Suppressor macrophage treated with lipopolysaccharide for 1 hour (primary cell): ENCODE measurements at regions not wholly inside any gene's neighbourhood (a gene's known extent, or its start where the extent isn't known, plus 50 kb on each side); places are given as distances from the start of the nearest gene placed in this dataset.
A peak's percentile ranks its signal among the peaks of the same experiment; 100 is the strongest.

Experiments used
- DNase-seq, 3 donors: peaks; one replicate each; pipeline ENCODE4 v3.0.0-alpha.2; 2020 to 2022

DNA sequence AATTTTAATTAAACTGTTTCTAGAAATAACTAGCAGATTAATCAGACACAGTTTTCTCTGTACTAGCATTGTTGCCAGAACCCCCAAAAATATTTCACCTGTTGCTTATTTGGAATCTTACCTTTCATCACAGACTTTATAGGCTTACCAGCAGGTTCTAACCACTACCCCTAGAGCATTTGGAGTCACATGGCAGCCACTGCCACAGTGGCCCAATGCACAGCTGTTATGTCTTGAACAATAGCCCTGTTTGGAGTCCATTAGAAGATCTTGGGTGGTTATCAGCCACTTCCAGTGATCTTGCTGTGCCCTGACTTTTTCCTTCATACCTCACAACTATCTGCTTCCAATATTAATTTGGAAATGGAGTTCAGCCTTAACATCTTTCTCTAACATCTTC, 186.2 kb upstream of the TANK start:
- peak in 1 of 3 donors; percentile 10 for DNase-seq

DNA sequence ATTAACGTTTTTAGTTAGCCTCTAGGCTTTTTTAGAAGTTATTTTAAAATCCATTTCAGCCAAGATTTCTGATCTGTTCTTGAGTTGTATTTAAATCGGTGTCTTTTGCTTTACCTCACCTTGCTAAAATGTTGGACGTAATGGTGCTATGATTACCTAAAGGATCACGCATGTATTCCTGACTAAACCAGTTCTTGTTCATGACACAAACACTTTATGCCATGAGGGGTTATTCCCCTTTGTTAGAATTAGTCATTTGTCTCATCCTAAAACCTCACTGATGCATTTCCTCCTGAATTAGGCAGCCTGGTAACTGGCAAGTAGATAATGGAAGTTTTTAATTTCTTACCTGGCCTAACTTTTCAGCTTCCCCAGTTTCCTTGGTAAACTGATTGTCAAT, 185.4 kb upstream of the TANK start:
- DNase-seq, result peak in 2 of 3 donors; percentile 27 to 47

DNA sequence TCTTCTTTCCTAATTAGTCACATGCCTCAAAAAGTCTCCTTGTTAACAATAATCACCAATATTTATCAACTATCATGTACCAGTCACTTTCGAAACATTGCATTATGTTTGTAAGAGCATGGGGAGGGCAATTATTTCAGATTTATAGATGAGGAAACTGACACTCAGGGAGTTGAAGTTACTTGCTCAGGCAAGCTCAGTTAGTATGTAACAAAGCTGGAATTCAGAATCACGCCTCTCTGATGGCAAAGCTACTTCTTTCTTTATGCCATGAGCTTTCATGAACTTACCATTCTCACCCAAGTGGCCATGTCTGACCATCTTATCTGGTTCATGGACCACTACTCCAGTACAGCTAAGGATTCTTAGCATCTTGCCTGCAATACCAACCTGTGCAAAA, 183.4 kb upstream of the TANK start:
- DNase-seq, result no peak

DNA sequence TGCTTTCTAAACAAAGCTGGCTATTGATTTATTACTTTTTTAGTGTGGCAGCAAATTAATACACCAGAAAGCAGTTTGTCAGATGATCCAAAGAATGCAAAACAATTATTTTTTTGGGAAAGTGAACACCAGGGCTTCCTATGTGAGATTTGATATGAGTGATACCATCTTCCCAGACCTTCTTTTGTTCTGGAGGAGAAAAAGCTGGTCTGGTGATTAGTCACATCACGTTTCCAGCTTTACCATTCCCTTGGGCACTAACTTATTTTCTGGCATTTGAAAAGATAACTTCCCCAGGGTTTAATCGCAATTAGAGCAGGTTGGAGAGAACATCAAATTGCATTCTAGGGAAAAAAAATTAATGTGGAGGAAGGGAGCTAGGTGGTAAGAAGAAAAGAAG, 182.9 kb upstream of the TANK start:
- no peak for DNase-seq

DNA sequence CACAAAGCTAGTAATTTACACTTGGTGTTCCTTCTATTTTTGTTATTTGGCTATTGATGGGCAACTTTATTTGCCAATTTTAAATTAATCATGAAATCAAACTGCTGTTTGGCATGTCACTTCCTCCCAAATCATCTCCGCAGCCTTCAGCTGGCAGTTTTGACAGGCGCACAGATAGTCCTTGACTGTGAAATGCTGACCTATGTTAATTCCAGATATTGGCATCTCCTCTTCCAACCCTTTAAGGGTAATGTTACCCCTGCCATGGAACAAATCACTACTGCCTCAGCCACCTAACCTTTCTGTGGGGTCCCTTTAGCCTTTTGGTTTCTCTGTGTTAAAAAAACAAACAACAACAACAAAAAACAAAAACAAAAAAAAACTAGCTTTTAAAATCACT, 182.4 kb upstream of the TANK start:
- DNase-seq, result no peak

DNA sequence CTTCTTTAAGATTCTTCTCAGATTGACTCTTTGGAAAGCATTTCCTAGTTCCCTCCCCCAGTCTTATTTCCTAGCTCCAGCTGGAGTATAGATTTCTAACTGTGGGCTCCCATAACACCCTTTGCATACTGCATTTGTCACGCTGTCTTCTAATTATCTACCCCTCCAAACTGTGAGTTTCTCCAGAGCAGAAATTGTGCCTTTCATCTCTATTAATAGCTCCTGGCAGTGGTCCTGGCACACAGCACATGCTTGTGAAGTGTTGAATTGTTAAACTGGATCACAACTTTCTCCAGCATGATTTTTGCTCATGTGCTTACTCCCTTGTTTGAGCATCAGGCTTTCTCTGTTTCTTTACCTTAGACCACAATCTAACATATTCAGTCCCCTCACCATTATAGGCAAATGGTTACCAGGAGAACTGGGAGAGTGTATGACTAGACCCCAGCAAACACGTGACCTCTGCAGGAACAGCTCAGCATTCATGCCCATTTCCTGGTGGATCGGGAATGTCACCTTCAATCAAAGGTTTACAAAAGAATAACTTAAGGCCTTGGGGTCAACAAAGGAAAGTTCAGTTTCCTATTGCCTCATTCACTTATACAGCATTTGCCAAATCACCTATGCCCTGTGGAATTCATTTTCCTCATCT, 175.7 kb upstream of the TANK start:
- DNase-seq, result peak in 1 of 3 donors; percentile 7

DNA sequence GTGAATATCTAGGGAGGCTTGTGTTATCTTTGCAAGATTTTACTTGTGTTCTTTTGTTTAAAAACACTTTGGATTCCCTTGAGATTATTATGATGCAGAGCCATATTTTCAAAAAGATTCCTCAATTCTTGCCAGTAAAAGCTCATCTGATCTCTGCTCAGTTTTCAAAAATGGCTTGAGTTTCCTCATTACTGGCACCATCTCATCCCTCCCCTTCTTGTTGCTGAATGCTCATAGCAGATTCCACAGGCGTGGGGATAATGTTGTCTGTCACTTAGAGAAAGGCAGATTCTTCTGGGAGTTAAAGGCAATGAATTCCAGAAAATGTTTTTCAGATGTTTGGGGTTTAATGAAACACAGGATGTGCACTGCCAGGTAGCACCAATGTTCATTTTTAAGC, 170.4 kb upstream of the TANK start:
- DNase-seq, result peak in 1 of 3 donors; percentile 11

DNA sequence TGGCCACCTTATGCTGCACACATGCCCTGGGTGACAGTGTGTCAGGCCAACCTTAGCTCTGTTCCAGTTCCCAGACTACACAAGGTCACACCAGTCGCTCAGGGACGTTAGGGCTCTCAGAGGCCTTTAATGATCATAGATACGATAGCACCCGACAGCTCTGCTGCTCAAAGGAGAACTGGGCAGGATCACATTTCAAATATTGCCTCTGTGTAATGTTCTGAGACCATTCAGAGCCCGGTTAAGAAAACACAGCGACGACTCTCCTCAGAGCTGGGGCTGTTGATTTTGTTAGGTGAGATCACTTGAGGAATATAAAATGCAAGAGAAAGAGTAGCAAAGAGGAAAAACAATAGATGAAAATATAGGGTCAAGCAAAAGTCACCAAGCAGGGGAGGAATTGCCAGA, 166.6 kb upstream of the TANK start:
- peak in 1 of 3 donors; percentile 7 for DNase-seq

DNA sequence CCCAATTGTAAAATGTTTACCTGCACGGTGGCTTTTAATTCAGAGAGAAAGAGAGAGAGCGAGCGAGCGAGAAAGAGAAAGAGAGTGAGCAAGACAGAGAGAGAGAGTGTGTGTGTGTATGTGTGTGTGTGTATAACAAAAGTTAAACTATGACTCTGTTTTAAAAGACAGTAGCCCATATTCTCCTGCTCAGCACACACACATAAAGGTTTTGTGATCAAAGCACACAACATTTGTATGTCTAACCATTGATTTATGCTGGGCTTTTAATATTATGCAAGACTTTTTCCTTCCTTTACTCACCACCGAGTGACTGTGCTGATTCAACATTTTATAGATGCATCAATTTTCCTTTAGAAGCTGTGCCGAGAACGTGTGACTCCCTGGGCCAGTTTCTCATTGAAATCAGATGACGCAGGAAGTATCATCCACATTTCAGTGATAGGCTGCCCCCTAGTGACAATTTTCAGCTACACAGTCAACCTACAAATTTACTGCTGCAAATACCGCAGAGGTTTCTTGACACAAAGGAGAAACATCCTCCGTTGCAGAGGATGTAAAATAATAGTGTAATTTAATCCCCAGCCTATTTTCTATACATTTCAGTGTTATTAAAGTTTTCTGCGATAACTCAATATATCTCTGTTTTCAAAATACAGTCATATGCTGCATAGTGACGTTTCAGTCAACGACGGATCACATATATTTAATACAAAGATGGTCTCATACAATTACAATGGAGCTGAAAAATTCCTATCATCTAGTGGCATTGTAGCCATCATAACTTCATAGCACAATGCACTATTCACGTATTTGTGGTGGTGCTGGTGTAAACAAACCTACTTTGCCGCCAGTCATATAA, 165.9 kb upstream of the TANK start:
- peak; percentile 89 to 95 (median 95) for DNase-seq

DNA sequence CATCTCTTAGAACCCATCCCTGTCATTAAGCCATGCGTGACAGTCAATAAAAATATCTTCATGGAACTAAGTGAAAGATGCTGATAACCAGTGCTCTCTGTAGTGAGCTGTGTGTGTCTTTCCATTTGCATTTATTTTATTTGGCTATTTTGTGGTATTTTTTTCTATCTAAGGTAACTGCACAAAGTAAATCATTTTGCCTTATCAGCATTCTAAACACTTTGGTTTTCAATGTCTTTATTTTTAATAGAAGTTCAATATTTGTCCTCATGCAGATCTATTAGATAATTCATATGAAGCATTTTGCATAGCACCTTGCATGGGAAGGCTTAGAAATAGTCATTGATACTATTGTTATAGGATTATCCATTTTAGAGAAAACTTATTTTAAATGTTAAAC, 163.6 kb upstream of the TANK start:
- peak in 1 of 3 donors; percentile 9 for DNase-seq

DNA sequence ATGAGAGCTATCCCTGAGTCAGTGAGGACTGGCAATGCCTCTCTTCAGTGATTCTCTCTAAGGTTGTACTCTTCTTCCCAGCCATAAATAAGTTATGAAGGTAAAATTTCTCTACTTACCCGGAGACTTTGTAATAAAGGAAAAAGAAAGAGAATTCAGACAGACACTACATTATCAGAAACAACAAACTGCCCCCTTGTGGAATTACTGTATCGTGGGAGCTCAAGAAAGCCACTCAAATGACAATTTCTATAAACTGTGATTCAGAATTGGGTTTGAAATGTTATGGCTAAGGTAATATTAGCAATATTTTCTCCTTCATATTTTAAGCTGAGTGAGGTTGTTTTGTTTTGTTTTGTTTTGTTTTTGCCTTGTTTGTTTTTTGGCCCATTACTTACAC, 155.8 kb upstream of the TANK start:
- DNase-seq, result peak; percentile 5 to 21 (median 20)

DNA sequence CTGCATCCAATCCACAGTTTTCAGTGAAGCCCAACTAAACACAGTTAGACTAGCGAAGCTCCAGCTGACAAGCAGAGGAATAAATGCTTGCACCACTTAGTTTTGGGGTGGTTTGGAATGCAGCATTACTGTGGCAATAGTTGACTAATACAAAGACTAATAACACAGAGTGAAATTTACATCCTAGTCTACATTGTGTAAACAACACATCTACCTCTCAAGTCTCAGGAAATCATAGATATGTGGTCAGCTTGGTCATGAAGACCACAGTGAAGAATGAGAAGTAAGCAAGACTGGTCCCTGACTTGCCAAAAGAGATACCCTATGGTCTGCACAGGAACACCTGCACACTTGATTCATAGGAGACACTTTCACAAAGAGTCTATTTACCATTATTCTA, 155.1 kb upstream of the TANK start:
- no peak for DNase-seq

DNA sequence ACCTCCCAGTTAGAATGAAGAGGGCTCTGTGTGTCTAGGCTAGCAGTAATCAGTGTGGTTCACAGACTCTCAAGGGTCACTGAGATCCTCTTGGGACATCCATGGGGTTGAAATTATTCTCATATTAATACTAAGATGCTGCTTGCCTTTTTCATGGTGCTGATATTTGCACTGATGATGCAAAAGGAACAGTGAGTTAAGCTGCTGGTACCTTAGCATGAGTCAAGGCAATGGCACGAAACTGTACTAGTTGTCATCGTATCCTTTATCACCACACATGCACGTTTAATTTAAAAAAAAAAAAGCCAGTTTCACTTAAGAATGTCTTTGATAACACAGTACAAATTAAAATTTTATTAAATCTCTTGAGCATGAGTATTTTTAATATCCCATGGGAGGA, 151.9 kb upstream of the TANK start:
- DNase-seq, result no peak

DNA sequence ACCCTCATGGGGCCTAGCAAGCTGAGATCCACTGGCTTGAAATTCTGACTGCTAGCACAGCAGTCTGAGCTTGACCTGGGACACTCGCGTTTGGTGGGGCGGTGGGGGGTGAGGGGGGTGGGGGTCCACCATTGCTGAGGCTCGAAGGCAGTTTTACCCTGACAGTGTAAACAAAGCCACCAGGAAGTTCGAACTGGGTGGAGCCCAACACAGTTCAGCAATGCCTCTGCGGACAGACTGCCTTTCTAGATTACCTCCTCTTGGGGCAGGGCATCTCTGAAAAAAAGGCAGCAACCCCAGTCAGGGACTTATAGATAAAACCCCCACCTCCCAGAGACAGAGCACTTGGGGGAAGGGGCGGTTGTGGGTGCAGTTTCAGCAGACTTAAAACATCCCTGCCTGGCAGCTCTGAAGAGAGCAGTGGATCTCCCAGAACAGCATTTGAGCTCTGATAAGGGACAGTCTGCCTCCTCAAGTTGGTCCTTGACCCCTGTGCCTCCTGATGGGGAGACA, 149.7 kb upstream of the TANK start:
- DNase-seq, result no peak

DNA sequence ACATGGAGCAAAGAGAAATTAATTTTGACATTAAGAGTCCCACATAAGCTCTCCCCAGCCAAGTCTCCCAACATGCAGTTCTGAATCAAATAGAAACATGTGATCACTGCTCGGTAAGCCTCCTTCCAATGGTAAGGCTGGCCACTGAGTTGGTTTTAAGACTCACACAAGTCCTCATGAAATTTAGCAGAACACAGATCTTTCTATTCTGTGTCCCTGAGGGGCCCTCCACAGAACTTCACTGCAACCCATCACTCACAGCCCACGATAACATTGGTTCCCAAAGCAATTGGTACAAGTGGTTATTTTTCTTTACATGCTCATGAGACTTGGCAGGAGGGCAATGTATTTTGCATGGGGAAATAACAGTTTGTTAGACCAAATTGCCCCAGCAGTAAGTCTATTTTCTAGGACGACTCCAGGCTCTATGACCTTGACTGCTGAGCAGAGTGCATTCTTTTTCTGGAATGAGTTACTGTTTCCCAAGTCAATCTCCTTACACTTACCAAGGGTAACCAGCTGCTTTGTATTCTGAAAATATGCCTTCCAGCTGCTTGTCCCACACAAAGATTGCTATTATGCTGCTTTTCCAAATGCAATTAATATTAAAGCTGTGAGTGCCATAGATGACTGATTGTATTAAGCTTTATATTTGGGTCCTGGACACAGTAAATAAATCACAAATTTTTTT, 142.3 kb upstream of the TANK start:
- no peak for DNase-seq

DNA sequence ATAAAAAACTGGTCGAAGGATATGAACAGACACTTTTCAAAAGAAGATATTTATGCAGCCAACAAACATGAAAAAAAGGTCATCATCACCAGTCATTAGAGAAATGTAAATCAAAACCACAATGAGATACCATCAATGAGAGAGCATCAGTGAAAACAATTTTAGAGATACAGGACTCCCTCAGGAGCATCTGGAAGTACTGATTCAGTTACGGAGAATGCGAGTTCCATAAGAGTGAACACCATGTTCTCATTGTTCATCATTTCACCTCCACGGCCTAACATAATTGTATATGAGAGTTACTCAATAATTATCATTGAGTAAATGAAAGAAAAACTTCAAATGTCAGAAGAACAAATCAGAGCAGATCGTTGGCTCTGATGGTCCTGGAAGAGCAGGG, 140.9 kb upstream of the TANK start:
- DNase-seq, result no peak

DNA sequence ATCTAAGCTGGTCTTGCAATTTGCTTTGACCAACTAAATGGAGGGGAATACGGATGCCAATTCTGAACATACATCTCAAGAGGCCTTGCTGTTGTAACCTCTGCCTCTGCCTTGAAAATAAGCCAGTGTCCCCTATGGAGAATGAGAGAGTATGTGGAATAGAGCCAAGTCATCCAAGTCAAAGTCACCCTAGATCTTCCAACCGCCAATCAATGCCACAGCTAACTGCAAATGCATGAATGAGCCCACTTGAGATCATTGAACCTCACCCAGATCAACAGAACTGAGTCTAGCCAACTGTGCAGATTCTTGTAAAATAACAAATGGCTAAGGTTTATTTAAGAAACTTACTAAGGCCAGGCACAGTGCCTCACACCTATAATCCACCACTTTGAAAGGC, 139.8 kb upstream of the TANK start:
- no peak for DNase-seq

DNA sequence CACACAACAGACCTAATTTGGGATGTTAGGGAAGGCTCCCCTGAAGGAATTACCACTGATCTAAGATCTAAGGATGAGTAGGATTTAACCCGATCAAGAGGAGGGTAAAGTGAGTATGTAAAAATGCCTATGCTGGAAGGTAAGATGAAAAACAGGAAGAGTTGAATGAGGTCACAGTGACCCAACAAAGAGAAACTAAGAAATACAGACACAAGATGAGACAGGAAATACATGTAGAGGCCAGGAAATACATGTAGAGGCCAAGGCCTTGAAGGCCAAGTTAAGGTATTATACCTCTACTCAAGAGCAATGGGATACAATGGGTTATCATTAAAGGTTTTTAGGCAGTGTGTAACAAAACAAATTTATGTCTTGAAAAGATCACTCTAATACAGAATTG, 131.6 kb upstream of the TANK start:
- DNase-seq, result no peak

DNA sequence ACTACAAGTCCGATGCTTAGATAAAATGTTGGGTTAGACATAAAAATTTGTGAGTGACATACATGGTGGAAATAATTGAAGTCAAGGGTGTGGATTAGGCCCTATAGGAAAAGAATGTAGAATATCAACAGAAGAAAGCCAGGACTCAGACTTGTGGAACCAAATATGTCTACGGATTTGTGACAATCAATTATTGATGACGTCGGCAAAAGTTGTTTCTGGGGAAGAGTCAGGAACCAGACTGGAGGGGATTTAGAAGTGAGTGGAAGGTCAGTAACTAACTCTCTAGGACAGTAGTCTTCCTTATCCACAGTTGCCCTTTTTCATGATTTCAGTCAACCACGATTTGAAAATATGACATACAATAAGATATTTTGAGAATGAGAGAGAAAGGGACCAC, 130.9 kb upstream of the TANK start:
- no peak for DNase-seq

DNA sequence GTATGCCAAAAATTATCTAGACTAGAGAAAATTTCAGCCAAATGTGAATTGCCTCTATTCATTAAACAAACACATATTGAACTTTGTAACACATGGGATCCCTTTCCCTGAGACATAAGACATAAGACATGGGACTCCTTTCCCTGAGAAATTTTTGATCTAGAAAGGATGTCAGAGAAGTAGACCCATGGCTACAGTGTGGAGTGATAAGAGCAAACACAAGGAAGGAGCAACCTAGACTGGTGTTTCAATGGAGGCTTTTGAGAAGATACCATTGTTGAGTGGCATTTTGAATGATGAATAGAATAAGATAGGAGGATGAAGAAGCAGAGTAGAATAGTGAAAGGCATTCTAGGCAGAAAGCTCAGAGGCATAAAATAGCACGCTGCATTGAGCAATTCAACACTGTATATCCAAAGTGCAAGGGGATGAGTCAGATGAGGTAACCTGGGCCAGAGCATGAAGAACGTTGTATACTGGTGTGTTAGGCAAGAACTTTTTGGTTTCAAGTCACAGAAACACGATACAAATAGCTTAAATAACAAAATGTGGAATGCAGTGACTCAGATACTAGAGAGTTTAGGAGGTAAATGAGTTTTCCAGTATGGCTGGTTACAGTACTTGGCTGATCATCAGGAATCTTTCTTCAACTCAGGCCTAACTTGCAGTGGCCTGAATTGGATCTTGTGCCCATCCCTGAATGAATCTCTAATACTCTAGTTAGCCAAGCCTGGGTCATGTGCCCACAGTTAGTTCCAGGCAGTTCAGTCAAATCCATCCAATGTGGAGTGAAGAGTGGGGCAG, 129.8 kb upstream of the TANK start:
- peak in 2 of 3 donors; percentile 19 for DNase-seq

DNA sequence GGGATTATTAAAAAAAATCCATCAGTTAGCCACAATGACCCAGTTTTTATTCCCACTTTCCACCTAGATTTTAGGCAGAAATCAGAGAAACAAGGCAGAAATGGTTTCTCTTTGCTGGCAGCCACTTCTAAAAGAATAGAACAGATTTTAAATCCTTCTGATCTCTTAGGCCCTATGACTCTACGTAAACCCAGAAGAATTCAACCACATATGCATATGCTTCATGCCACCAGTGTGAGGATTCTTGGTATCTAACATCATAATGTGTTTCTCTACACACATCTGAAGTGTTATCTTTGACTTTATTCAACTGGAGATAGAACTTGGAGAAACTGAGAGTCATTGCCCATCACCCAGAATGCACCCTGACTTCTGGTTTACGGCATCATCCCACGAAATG, 128.7 kb upstream of the TANK start:
- no peak for DNase-seq

DNA sequence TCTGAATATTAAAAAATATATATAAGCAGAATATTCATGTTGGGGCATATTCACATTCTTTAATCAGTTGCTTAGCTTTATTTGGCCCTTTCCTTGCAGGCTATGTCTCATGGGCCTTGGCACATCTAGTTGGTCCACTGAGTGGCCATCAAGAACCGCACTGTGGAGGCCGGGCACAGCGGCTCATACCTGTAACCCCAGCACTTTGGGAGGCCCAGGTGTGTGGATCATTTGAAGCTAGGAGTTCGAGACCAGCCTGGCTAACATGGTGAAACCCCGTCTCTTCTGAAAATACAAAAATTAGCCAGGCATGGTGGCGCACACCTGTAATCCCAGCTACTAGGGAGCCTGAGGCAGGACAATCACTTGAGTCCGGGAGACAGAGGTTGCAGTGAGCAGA, 127.6 kb upstream of the TANK start:
- no peak for DNase-seq
